ENCODE measurements at regions not wholly inside any gene's neighbourhood (a gene's known extent, or its start where the extent isn't known, plus 50 kb on each side); places are given as distances from the start of the nearest gene placed in this dataset.

DNA sequence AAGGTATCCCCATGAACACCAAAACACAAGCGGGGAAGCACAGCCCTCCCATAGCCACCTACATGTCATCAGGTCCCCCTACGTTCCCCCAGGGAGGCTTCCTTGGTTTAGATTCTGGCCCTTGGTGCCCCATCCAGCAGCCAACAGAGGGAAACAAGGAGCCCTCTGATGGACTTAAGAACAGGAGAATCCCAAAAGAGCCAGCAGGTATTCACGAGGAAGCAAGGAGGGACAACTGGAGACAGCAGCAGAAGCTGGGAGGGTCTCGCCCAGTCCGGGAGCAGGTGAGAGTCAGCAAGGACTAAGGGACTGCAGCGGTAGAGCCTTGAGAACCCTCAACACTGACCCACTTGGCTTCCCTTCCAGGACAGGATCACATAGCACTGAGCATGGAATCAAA, 58.4 kb upstream of the TOP1 start:
- DNase-seq = no peak
- H3K4me3 ChIP-seq (ENCODE audit: low read depth, low read length) = no peak overlapping the region
- H3K27ac ChIP-seq = no peak overlapping the region
- TF ChIP-seq, protein P1, sequence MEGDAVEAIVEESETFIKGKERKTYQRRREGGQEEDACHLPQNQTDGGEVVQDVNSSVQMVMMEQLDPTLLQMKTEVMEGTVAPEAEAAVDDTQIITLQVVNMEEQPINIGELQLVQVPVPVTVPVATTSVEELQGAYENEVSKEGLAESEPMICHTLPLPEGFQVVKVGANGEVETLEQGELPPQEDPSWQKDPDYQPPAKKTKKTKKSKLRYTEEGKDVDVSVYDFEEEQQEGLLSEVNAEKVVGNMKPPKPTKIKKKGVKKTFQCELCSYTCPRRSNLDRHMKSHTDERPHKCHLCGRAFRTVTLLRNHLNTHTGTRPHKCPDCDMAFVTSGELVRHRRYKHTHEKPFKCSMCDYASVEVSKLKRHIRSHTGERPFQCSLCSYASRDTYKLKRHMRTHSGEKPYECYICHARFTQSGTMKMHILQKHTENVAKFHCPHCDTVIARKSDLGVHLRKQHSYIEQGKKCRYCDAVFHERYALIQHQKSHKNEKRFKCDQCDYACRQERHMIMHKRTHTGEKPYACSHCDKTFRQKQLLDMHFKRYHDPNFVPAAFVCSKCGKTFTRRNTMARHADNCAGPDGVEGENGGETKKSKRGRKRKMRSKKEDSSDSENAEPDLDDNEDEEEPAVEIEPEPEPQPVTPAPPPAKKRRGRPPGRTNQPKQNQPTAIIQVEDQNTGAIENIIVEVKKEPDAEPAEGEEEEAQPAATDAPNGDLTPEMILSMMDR (IDR thresholded peaks at IDR 0.05; ENCODE audit: low read depth, low read length) = no peak
- no peaks in the 10 kb centered on the region for H3K27me3 ChIP-seq (ENCODE audit: insufficient read depth, low read depth, severe bottlenecking)
- no peaks in the 10 kb centered on the region for H3K9me3 ChIP-seq (ENCODE audit: severe bottlenecking)
- no peaks in the 10 kb centered on the region for H3K36me3 ChIP-seq

DNA sequence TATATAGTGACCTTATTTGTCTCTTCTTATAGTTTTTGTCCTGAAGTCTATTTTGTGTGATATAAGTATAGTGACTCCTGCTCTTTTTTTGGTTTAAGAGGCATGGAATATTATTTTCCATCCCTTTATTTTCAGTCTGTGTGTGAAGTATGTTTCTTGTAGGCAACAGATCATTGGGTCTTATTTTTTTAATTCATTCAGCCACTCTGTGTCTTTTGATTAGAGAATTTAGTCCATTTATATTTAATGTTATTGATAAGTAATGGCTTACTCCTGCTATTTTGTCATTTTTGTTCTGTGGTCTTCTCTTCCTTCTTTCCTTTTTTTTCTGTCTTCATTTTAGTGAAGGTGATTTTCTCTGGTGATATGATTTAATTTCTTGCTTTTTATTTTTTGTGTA, 51.4 kb upstream of the TOP1 start:
- TF ChIP-seq, protein P1 (IDR thresholded peaks at IDR 0.05; ENCODE audit: low read depth, low read length) = no peak
- Histone ChIP-seq H3K27ac (no peak overlapping the region), H3K9me3 (ENCODE audit: severe bottlenecking) (peaks cover 12% of the 10 kb centered on the region), H3K4me3 (ENCODE audit: low read depth, low read length) (no peak overlapping the region), H3K27me3 (ENCODE audit: insufficient read depth, low read depth, severe bottlenecking) (no peaks in the 10 kb centered on the region), H3K36me3 (no peaks in the 10 kb centered on the region)
- no peak for DNase-seq

DNA sequence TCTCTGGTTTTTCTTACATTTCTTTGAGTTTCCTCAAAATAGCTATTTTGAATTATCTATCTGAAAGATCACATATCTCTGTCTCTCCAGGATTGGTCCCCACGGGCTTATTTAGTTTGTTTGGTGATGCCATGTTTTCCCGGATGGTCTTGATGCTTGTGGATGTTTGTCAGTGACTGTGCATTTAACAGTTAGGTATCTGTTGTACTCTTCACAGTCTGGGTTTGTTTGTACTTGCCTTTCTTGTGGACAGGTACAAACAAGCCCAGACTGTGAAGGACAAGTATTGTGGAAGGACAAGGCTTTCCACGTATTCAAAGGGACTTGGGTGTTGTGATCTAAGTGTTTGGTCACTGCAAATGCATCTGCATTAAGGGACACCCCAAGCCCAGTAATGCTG, 49.9 kb upstream of the TOP1 start:
- TF ChIP-seq, protein P1 (IDR thresholded peaks at IDR 0.05; ENCODE audit: low read depth, low read length) = no peak
- H3K4me3 ChIP-seq (ENCODE audit: low read depth, low read length) = no peak overlapping the region
- H3K27ac ChIP-seq = no peak overlapping the region
- H3K36me3 ChIP-seq = no peaks in the 10 kb centered on the region
- no peak for DNase-seq
- H3K27me3 ChIP-seq (ENCODE audit: insufficient read depth, low read depth, severe bottlenecking) = no peaks in the 10 kb centered on the region
- H3K9me3 ChIP-seq (ENCODE audit: severe bottlenecking) = peaks cover 12% of the 10 kb centered on the region

All from WERI-Rb-1 (cell line).